ENCODE measurements at regions not wholly inside any gene's neighbourhood (a gene's known extent, or its start where the extent isn't known, plus 50 kb on each side); places are given as distances from the start of the nearest gene placed in this dataset.
"Not testable (repeated sequence)": the region's sequence is repeated elsewhere in the genome, so short reads cannot be mapped to it uniquely, and the experiment has no call there.

DNA sequence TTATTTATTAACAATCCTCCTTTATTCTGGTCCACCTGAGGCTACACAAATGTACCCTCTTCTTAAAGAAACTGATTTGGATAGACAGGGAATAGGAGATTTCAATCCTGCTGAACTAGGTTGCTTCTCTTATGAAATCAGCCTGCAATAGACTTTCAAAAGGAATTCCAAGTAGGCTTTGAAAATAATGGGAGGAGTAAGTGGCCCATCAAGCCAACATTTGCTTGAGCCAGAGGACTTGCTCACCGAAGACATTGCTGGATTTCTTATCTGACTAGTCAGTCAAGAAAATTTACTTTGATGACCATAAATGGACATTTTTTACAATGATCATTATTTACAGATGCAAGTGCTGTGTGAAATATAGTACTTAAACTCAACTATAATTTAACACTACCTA, 82.8 kb upstream of the RASSF8 start:
- Mint-ChIP-seq H3K4me1 (ENCODE audit: low read depth) (no peaks in the 10 kb centered on the region), H3K27me3 (ENCODE audit: low read depth) (no peaks in the 10 kb centered on the region), H3K36me3 (ENCODE audit: low read depth) (no peaks in the 10 kb centered on the region), H3K9me3 (no peaks in the 10 kb centered on the region), H3K27ac (no peak overlapping the region), H3K4me3 (no peak overlapping the region)

GRCh38 chr12:25876383-25877045, 82.0 kb upstream of the RASSF8 start:
- Mint-ChIP-seq H3K9me3 (no peaks in the 10 kb centered on the region), H3K4me3 (no peak overlapping the region), H3K4me1 (ENCODE audit: low read depth) (no peaks in the 10 kb centered on the region), H3K27ac (no peak overlapping the region), H3K27me3 (ENCODE audit: low read depth) (no peaks in the 10 kb centered on the region), H3K36me3 (ENCODE audit: low read depth) (no peaks in the 10 kb centered on the region)

DNA sequence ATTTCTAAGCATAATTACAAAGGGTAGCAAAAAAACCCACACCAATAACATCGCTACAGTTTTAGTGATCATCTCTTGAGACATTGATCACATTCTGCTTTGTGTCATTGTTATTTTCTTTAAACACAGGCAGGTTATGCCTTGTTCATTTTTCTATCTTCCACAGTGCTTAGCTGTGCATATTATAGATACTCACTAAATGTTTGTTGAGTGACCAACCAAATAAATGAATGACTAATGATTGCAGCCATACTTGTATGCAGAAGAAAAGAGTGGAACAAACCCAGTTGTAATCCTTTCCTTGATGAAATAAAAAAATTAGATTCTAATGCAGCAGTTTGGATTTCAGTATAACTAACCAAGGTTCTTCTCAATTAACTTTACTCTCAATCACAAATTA, 81.0 kb upstream of the RASSF8 start:
- Mint-ChIP-seq H3K4me3 (no peak overlapping the region), H3K27ac (no peak overlapping the region), H3K27me3 (ENCODE audit: low read depth) (no peaks in the 10 kb centered on the region), H3K4me1 (ENCODE audit: low read depth) (no peaks in the 10 kb centered on the region), H3K9me3 (no peaks in the 10 kb centered on the region), H3K36me3 (ENCODE audit: low read depth) (no peaks in the 10 kb centered on the region)

- Mint-ChIP-seq H3K27me3 (ENCODE audit: low read depth) (no peaks in the 10 kb centered on the region), H3K4me1 (ENCODE audit: low read depth) (no peaks in the 10 kb centered on the region), H3K4me3 (no peak overlapping the region), H3K36me3 (ENCODE audit: low read depth) (no peaks in the 10 kb centered on the region), H3K9me3 (no peaks in the 10 kb centered on the region), H3K27ac (no peak overlapping the region)
Observed at GRCh38 chr12:25882266-25882665, 76.2 kb upstream of the RASSF8 start.

DNA sequence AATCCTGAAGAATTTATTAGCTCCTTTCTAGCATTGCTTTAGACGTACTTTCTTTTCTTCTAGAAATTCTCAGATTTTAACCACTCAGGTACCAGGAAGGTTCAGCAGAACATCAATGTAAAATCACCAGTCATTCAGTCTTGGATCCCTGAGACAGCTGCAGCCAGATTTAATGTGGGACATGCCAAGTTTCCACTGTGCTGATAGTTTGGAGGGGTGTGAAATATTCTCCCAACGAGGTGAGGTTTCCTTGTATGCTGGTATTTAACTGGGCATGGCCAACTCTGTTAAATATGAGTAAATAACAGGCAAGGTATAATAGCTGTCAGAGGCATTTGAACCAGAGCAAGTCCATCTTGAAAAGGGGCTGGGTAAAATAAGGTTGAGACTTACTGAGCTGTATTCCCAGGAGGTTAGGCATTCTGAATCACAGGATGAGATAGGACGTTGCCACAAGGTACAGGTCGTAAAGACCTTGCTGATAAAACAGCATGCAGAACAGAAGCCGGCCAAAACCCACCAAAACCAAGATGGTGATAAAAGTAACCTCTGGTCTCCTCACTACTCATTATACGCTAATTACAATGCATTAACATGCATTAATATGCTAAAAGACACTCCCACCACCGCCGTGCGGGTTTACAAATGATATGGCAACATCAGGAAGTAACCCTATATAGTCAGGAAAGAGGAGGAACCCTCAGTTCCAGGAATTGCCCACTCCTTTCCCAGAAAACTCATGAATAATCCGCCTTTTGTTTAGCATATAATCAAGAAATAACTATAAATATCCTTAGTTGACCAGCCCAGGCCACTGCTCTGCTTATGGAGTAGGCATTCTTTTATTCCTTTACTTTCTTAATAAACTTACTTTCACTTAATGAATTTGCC, 75.2 kb upstream of the RASSF8 start:
- Mint-ChIP-seq H3K4me1 (ENCODE audit: low read depth) (no peaks in the 10 kb centered on the region), H3K36me3 (ENCODE audit: low read depth) (no peaks in the 10 kb centered on the region), H3K4me3 (no peak overlapping the region), H3K27ac (no peak overlapping the region), H3K27me3 (ENCODE audit: low read depth) (no peaks in the 10 kb centered on the region), H3K9me3 (no peaks in the 10 kb centered on the region)

DNA sequence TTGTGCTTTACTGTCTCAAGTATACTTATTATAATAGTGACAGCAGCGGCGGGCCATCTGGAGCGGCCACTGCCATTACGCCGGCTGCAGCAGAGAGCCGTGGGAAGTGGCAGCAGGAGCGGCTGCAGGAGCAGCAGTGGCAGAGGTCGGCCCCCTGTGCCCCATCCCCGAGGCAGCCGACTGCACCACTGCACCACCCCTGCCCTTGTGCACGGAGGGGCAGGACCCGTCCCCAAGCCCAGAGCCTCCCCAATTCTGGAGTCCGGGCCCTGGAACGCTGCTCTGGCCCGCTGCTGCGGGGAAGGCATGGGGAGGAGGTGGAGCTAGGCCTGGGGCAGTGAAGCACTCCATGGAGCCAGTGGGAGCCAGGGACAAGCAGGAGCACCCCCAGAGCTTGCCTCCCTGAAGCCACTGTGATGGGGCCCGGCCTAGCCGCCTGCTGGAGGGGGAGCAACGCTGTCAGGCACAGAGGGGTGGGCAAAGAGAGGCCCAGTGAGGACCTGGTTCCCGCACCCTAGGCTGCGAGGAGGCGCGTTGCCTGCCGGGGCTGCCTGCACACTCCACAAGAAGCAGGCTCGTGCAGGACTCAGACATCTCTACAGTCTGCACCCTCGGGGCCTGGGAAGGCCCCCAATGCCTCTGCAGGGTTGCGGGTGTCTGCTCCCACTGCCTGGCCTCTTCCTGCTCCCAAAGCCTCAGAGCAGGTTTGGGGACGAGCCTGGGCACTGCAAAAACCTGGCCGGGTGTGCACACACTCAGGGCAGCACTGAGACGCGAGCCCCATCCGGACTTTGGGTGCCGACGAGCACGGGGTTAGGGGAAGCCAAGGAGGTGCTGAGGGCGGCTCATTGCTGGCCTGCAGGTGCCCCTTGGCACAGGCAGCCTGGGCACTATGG, 74.2 kb upstream of the RASSF8 start:
- Mint-ChIP-seq H3K4me3 (no peak overlapping the region), H3K27ac (no peak overlapping the region), H3K36me3 (ENCODE audit: low read depth) (no peaks in the 10 kb centered on the region), H3K9me3 (no peaks in the 10 kb centered on the region), H3K4me1 (ENCODE audit: low read depth) (no peaks in the 10 kb centered on the region), H3K27me3 (ENCODE audit: low read depth) (no peaks in the 10 kb centered on the region)

DNA sequence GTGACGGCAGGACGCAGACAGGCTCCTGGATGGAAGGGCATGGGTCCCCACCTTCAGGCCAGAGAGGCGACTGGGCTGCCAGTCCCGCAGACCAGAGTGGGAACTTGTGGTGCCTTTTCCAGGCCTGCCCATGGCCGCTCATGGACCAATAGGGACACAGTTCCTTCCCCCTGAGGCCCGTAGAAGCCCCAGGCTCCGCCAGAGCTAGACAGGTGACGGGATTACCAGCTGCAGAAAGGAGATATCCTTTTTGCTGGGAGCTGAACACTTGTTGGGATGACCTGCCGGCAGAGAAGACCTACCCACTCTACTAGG, 73.6 kb upstream of the RASSF8 start:
- no peaks in the 10 kb centered on the region for H3K9me3 Mint-ChIP-seq
- no peaks in the 10 kb centered on the region for H3K4me1 Mint-ChIP-seq (ENCODE audit: low read depth)
- no peaks in the 10 kb centered on the region for H3K36me3 Mint-ChIP-seq (ENCODE audit: low read depth)
- no peak overlapping the region for H3K4me3 Mint-ChIP-seq
- H3K27ac Mint-ChIP-seq = no peak overlapping the region
- no peaks in the 10 kb centered on the region for H3K27me3 Mint-ChIP-seq (ENCODE audit: low read depth)

GRCh38 chr12:25886396-25886795, 72.1 kb upstream of the RASSF8 start:
- Mint-ChIP-seq H3K27me3 (ENCODE audit: low read depth) (no peaks in the 10 kb centered on the region), H3K4me1 (ENCODE audit: low read depth) (no peaks in the 10 kb centered on the region), H3K36me3 (ENCODE audit: low read depth) (no peaks in the 10 kb centered on the region), H3K27ac (no peak overlapping the region), H3K9me3 (no peaks in the 10 kb centered on the region), H3K4me3 (no peak overlapping the region)

- Mint-ChIP-seq H3K9me3 (no peaks in the 10 kb centered on the region), H3K4me1 (ENCODE audit: low read depth) (no peaks in the 10 kb centered on the region), H3K4me3 (no peak overlapping the region), H3K36me3 (ENCODE audit: low read depth) (no peaks in the 10 kb centered on the region), H3K27ac (no peak overlapping the region), H3K27me3 (ENCODE audit: low read depth) (no peaks in the 10 kb centered on the region)
Observed at GRCh38 chr12:25887367-25887766, 71.1 kb upstream of the RASSF8 start.

GRCh38 chr12:25889185-25889584, 69.3 kb upstream of the RASSF8 start:
- Mint-ChIP-seq H3K4me3 (no peak overlapping the region), H3K9me3 (no peaks in the 10 kb centered on the region), H3K27me3 (ENCODE audit: low read depth) (no peaks in the 10 kb centered on the region), H3K4me1 (ENCODE audit: low read depth) (no peaks in the 10 kb centered on the region), H3K36me3 (ENCODE audit: low read depth) (no peaks in the 10 kb centered on the region), H3K27ac (no peak overlapping the region)

- H3K9me3 Mint-ChIP-seq; H3K27ac Mint-ChIP-seq; H3K27me3 Mint-ChIP-seq (ENCODE audit: low read depth); H3K4me3 Mint-ChIP-seq; H3K4me1 Mint-ChIP-seq (ENCODE audit: low read depth); H3K36me3 Mint-ChIP-seq (ENCODE audit: low read depth): not testable (repeated sequence)
Observed at GRCh38 chr12:25891095-25891494, 67.4 kb upstream of the RASSF8 start.

GRCh38 chr12:25894759-25895158, 63.7 kb upstream of the RASSF8 start:
- H3K4me3 Mint-ChIP-seq = no peak overlapping the region
- no peaks in the 10 kb centered on the region for H3K36me3 Mint-ChIP-seq (ENCODE audit: low read depth)
- H3K27ac Mint-ChIP-seq = no peak overlapping the region
- H3K27me3 Mint-ChIP-seq (ENCODE audit: low read depth) = no peaks in the 10 kb centered on the region
- no peaks in the 10 kb centered on the region for H3K9me3 Mint-ChIP-seq
- H3K4me1 Mint-ChIP-seq (ENCODE audit: low read depth) = no peaks in the 10 kb centered on the region

GRCh38 chr12:25896981-25897380, 61.5 kb upstream of the RASSF8 start:
- H3K9me3 Mint-ChIP-seq = no peaks in the 10 kb centered on the region
- H3K36me3 Mint-ChIP-seq (ENCODE audit: low read depth) = no peaks in the 10 kb centered on the region
- H3K4me3 Mint-ChIP-seq = no peak overlapping the region
- H3K27ac Mint-ChIP-seq = no peak overlapping the region
- H3K4me1 Mint-ChIP-seq (ENCODE audit: low read depth) = no peaks in the 10 kb centered on the region
- no peaks in the 10 kb centered on the region for H3K27me3 Mint-ChIP-seq (ENCODE audit: low read depth)

- Mint-ChIP-seq H3K4me3 (no peak overlapping the region), H3K36me3 (ENCODE audit: low read depth) (no peaks in the 10 kb centered on the region), H3K9me3 (no peaks in the 10 kb centered on the region), H3K4me1 (ENCODE audit: low read depth) (no peaks in the 10 kb centered on the region), H3K27me3 (ENCODE audit: low read depth) (no peaks in the 10 kb centered on the region), H3K27ac (no peak overlapping the region)
Observed at GRCh38 chr12:25903603-25904245, 54.8 kb upstream of the RASSF8 start.
